Mesendoderm (in vitro differentiated cells): ENCODE measurements at regions not wholly inside any gene's neighbourhood (a gene's known extent, or its start where the extent isn't known, plus 50 kb on each side); places are given as distances from the start of the nearest gene placed in this dataset.

Experiments
- DNase-seq: peaks from one replicate; pipeline ENCODE4 v3.0.0; 2013
- H2AK5ac ChIP-seq: 2 replicates; pipeline ENCODE4 v1.6.1; 2013; ENCODE audit warnings: low read length, inconsistent platforms
- H2BK120ac ChIP-seq: 2 replicates; pipeline ENCODE4 v1.6.1; 2013; ENCODE audit warnings: low read depth, mild to moderate bottlenecking, low read length, moderate library complexity, mixed read lengths
- H2BK15ac ChIP-seq: replicated peaks from 2 replicates; pipeline ENCODE4 v1.6.1; 2013; ENCODE audit warnings: low read depth, mild to moderate bottlenecking, moderate library complexity
- H2BK5ac ChIP-seq: 2 replicates; pipeline ENCODE4 v1.6.1; 2013; ENCODE audit warnings: low read length, inconsistent platforms
- H3K18ac ChIP-seq: 2 replicates; pipeline ENCODE4 v1.6.1; 2013; ENCODE audit warnings: mild to moderate bottlenecking, low read length, mixed read lengths
- H3K23ac ChIP-seq: one replicate; pipeline ENCODE4 v1.6.1; 2013; ENCODE audit warnings: low read length
- H3K27ac ChIP-seq: 2 replicates; pipeline ENCODE4 v1.5.1; 2013; ENCODE audit warnings: low read depth, mild to moderate bottlenecking, inconsistent platforms, low read length, moderate library complexity
- H3K27me3 ChIP-seq: 2 replicates; pipeline ENCODE4 v1.6.1; 2013; ENCODE audit warnings: low read length, control low read depth, mild to moderate bottlenecking, inconsistent platforms; ENCODE audit not compliant: insufficient read depth, poor library complexity
- H3K36me3 ChIP-seq: 2 replicates; pipeline ENCODE4 v1.6.1; 2013; ENCODE audit warnings: low read length, inconsistent platforms; ENCODE audit not compliant: control insufficient read depth, insufficient read depth
- H3K4ac ChIP-seq: one replicate; pipeline ENCODE4 v1.6.1; 2013; ENCODE audit warnings: low read depth, mild to moderate bottlenecking, low read length, moderate library complexity
- H3K4me1 ChIP-seq: 2 replicates; pipeline ENCODE4 v1.6.1; 2013; ENCODE audit warnings: low read depth, low read length, inconsistent platforms; ENCODE audit not compliant: control insufficient read depth
- H3K4me2 ChIP-seq: 2 replicates; pipeline ENCODE4 v1.6.1; 2013; ENCODE audit warnings: low read length
- H3K4me3 ChIP-seq: 2 replicates; pipeline ENCODE4 v1.5.1; 2013; ENCODE audit warnings: mild to moderate bottlenecking, low read length
- H3K56ac ChIP-seq: one replicate; pipeline ENCODE4 v1.6.1; 2013; ENCODE audit warnings: low read length
- H3K79me1 ChIP-seq: 2 replicates; pipeline ENCODE4 v1.6.1; 2013; ENCODE audit warnings: low read length, inconsistent platforms
- H3K79me2 ChIP-seq: 2 replicates; pipeline ENCODE4 v1.6.1; 2013; ENCODE audit warnings: mild to moderate bottlenecking, low read length; ENCODE audit not compliant: control insufficient read depth, insufficient read depth
- H3K9ac ChIP-seq: 2 replicates; pipeline ENCODE4 v1.6.1; 2013; ENCODE audit warnings: low read length, inconsistent platforms
- H4K5ac ChIP-seq: one replicate; pipeline ENCODE4 v1.6.1; 2013; ENCODE audit warnings: low read length
- H4K8ac ChIP-seq: one replicate; pipeline ENCODE4 v1.6.1; 2013; ENCODE audit warnings: low read depth, mild to moderate bottlenecking, control low read depth, low read length, moderate library complexity
- WGBS: extraction: QIAGEN DNeasy Blood & Tissue Kit; methylation state at CpG from one replicate; pipeline ENCODE4 v1.1.7; 2013; ENCODE audit warnings: low lambda C conversion rate, missing lambda C conversion rate; ENCODE audit not compliant: insufficient coverage; ENCODE audit errors: extremely low coverage; 5-methylcytosine and 5-hydroxymethylcytosine counted together

- Histone ChIP-seq H3K4me2 (no peak overlapping the region), H4K5ac (no peak overlapping the region), H3K79me2 (no peaks in the 10 kb centered on the region), H3K4me3 (no peak overlapping the region), H2BK15ac (no peak overlapping the region), H2BK5ac (no peak overlapping the region), H3K18ac (no peak overlapping the region), H3K9ac (no peak overlapping the region), H3K4ac (no peak overlapping the region), H3K27me3 (no peaks in the 10 kb centered on the region), H3K23ac (no peak overlapping the region), H4K8ac (no peak overlapping the region), H3K56ac (no peak overlapping the region), H2BK120ac (no peak overlapping the region), H3K27ac (no peak overlapping the region), H2AK5ac (no peak overlapping the region), H3K36me3 (no peaks in the 10 kb centered on the region), H3K79me1 (no peaks in the 10 kb centered on the region), H3K4me1 (peaks cover 7% of the 10 kb centered on the region)
- WGBS, result no CpG with 5 or more reads among the region's 2 CpGs
- DNase-seq, result no peak
These were observed 222.7 kb downstream of the MTHFS start for GRCh38 chr15:79674124-79674465.

- H3K36me3 ChIP-seq, result no peaks in the 10 kb centered on the region
- no peak overlapping the region for H4K5ac ChIP-seq
- H3K23ac ChIP-seq, result no peak overlapping the region
- H3K27ac ChIP-seq, result no peak overlapping the region
- DNase-seq, result peak; percentile 10
- H2BK120ac ChIP-seq, result no peak overlapping the region
- H3K4ac ChIP-seq, result no peak overlapping the region
- no peak overlapping the region for H3K18ac ChIP-seq
- H3K27me3 ChIP-seq, result no peaks in the 10 kb centered on the region
- H3K56ac ChIP-seq, result no peak overlapping the region
- WGBS, result no CpG with 5 or more reads among the region's 5 CpGs
- no peak overlapping the region for H3K4me3 ChIP-seq
- H3K9ac ChIP-seq, result no peak overlapping the region
- no peak overlapping the region for H2AK5ac ChIP-seq
- no peak overlapping the region for H4K8ac ChIP-seq
- H3K4me1 ChIP-seq, result peaks cover 7% of the 10 kb centered on the region
- H3K79me1 ChIP-seq, result no peaks in the 10 kb centered on the region
- H2BK5ac ChIP-seq, result no peak overlapping the region
- no peaks in the 10 kb centered on the region for H3K79me2 ChIP-seq
- H2BK15ac ChIP-seq, result no peak overlapping the region
- H3K4me2 ChIP-seq, result no peak overlapping the region
These were observed 220.8 kb downstream of the MTHFS start for GRCh38 chr15:79675982-79676381.

- H3K18ac ChIP-seq, result no peak overlapping the region
- no peak for DNase-seq
- H2BK15ac ChIP-seq, result no peak overlapping the region
- H3K79me1 ChIP-seq, result no peaks in the 10 kb centered on the region
- H3K23ac ChIP-seq, result no peak overlapping the region
- no peak overlapping the region for H3K56ac ChIP-seq
- H2BK120ac ChIP-seq, result no peak overlapping the region
- no peak overlapping the region for H3K9ac ChIP-seq
- H3K4me3 ChIP-seq, result no peak overlapping the region
- H2BK5ac ChIP-seq, result no peak overlapping the region
- H3K4ac ChIP-seq, result peak overlapping the region; percentile 24
- H4K5ac ChIP-seq, result no peak overlapping the region
- H2AK5ac ChIP-seq, result no peak overlapping the region
- H3K79me2 ChIP-seq, result no peaks in the 10 kb centered on the region
- H3K4me2 ChIP-seq, result no peak overlapping the region
- no peaks in the 10 kb centered on the region for H3K36me3 ChIP-seq
- peaks cover 7% of the 10 kb centered on the region for H3K4me1 ChIP-seq
- no peaks in the 10 kb centered on the region for H3K27me3 ChIP-seq
- no peak overlapping the region for H3K27ac ChIP-seq
- WGBS, result no CpG with 5 or more reads among the region's 2 CpGs
- H4K8ac ChIP-seq, result no peak overlapping the region
These were observed 220.2 kb downstream of the MTHFS start for GRCh38 chr15:79676621-79677020.

- Histone ChIP-seq H2BK120ac (no peak overlapping the region), H4K8ac (no peak overlapping the region), H3K27ac (no peak overlapping the region), H3K18ac (no peak overlapping the region), H3K56ac (peak overlapping the region; percentile 20), H3K79me2 (no peaks in the 10 kb centered on the region), H3K4ac (no peak overlapping the region), H3K4me1 (peaks cover 7% of the 10 kb centered on the region), H2BK5ac (no peak overlapping the region), H2AK5ac (no peak overlapping the region), H3K9ac (no peak overlapping the region), H3K36me3 (no peaks in the 10 kb centered on the region), H3K23ac (no peak overlapping the region), H3K27me3 (no peaks in the 10 kb centered on the region), H3K4me3 (no peak overlapping the region), H3K4me2 (no peak overlapping the region), H4K5ac (no peak overlapping the region), H2BK15ac (no peak overlapping the region), H3K79me1 (no peaks in the 10 kb centered on the region)
- DNase-seq, result peak; percentile 55
- WGBS, result no CpG with 5 or more reads among the region's 7 CpGs
These were observed 219.6 kb downstream of the MTHFS start for GRCh38 chr15:79677241-79677640.

GRCh38 chr15:79678032-79678701 is 218.6 kb downstream of the MTHFS start:
- H2AK5ac ChIP-seq, result no peak overlapping the region
- no peak overlapping the region for H3K23ac ChIP-seq
- no peaks in the 10 kb centered on the region for H3K36me3 ChIP-seq
- no CpG with 5 or more reads among the region's 1 CpG for WGBS
- H2BK15ac ChIP-seq, result no peak overlapping the region
- no peak overlapping the region for H4K8ac ChIP-seq
- no peak overlapping the region for H2BK5ac ChIP-seq
- H3K4me3 ChIP-seq, result no peak overlapping the region
- peaks cover 7% of the 10 kb centered on the region for H3K4me1 ChIP-seq
- no peak overlapping the region for H3K4ac ChIP-seq
- no peaks in the 10 kb centered on the region for H3K79me2 ChIP-seq
- H3K79me1 ChIP-seq, result no peaks in the 10 kb centered on the region
- no peak overlapping the region for H3K56ac ChIP-seq
- no peak for DNase-seq
- no peak overlapping the region for H2BK120ac ChIP-seq
- H3K9ac ChIP-seq, result no peak overlapping the region
- no peak overlapping the region for H3K18ac ChIP-seq
- no peak overlapping the region for H4K5ac ChIP-seq
- H3K4me2 ChIP-seq, result no peak overlapping the region
- no peak overlapping the region for H3K27ac ChIP-seq
- H3K27me3 ChIP-seq, result no peaks in the 10 kb centered on the region

- no peak overlapping the region for H4K5ac ChIP-seq
- no peak overlapping the region for H3K9ac ChIP-seq
- no peaks in the 10 kb centered on the region for H3K4me1 ChIP-seq
- no peak overlapping the region for H2AK5ac ChIP-seq
- H3K23ac ChIP-seq, result no peak overlapping the region
- no peak overlapping the region for H3K4me3 ChIP-seq
- no peaks in the 10 kb centered on the region for H3K27me3 ChIP-seq
- no CpG with 5 or more reads among the region's 5 CpGs for WGBS
- no peak overlapping the region for H2BK5ac ChIP-seq
- no peak overlapping the region for H2BK15ac ChIP-seq
- H3K79me2 ChIP-seq, result no peaks in the 10 kb centered on the region
- H3K4me2 ChIP-seq, result no peak overlapping the region
- no peaks in the 10 kb centered on the region for H3K79me1 ChIP-seq
- H4K8ac ChIP-seq, result no peak overlapping the region
- no peak overlapping the region for H3K4ac ChIP-seq
- no peak overlapping the region for H2BK120ac ChIP-seq
- no peak overlapping the region for H3K27ac ChIP-seq
- DNase-seq, result peak; percentile 17
- H3K36me3 ChIP-seq, result no peaks in the 10 kb centered on the region
- no peak overlapping the region for H3K18ac ChIP-seq
- H3K56ac ChIP-seq, result no peak overlapping the region
These were observed 216.1 kb downstream of the MTHFS start for GRCh38 chr15:79680720-79681119.
